GM12864 (cell line): ENCODE measurements at regions not wholly inside any gene's neighbourhood (a gene's known extent, or its start where the extent isn't known, plus 50 kb on each side); places are given as distances from the start of the nearest gene placed in this dataset.

Source experiments
- DNase-seq: peaks from one replicate; pipeline ENCODE4 v3.0.0-alpha.2; 2011; ENCODE audit warnings: low read depth
- H3K4me3 ChIP-seq: 2 replicates; pipeline ENCODE4 v1.5.1; 2011; ENCODE audit warnings: mild to moderate bottlenecking, low read depth, low read length, control low read depth
- CTCF ChIP-seq: IDR thresholded peaks from 2 replicates; pipeline ENCODE4 v1.5.1; 2011; ENCODE audit warnings: low read depth, mild to moderate bottlenecking, moderate library complexity, low read length, control low read depth, inconsistent platforms; ENCODE audit errors: missing control alignments

GRCh38 chr1:70688580-70688979, 277.5 kb downstream of the CTH start:
- no peak overlapping the region for H3K4me3 ChIP-seq
- TF ChIP-seq CTCF: no peak
- no peak for DNase-seq

GRCh38 chr1:70706381-70707037, 295.4 kb downstream of the CTH start:
- no peak overlapping the region for H3K4me3 ChIP-seq

DNA sequence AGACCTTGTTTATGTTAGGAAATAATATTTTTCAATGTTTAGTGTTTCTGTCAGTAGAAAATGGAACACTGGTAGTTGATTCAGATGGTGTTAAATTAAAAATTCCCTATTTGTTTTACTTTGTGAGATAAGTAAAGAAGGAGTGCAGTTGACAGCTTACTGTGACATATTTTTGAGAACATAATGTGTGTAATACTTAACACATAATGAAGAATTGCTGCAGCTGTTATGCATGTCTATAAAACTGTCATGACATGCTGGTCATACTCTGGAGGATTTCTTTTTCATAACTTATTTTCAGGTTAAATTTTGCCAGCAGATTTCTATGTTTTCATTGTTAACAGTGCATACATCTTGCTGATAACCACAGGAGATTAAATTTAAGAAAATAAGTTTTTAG, 296.1 kb downstream of the CTH start:
- DNase-seq: no peak
- no peak for TF ChIP-seq CTCF
- H3K4me3 ChIP-seq: no peak overlapping the region

More at GRCh38 chr1:70706381-70707037, 295.4 kb downstream of the CTH start:
- DNase-seq: no peak
- no peak for TF ChIP-seq CTCF

- no peak overlapping the region for H3K4me3 ChIP-seq
- TF ChIP-seq CTCF: no peak
- DNase-seq: no peak
Observed at GRCh38 chr1:70714149-70714548, 303.1 kb downstream of the CTH start.

DNA sequence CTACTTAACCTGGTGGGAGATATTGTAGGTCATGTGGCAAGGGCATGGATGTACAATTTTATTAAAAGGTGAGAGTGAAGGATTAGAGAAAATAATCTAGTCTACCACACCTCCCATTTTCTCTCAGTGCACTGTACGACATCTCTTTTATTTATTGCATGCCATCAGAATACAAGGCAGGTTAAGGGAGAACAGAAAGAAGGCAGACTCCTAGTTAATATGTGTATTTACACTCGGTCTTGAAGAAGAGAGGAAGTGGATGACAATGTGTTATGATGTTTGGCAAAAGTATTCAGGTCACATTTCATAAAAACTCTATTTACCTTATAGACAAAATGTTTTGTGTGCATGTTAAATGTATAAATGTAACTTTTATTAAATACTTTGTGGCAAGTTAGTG, 306.1 kb downstream of the CTH start:
- no peak overlapping the region for H3K4me3 ChIP-seq
- no peak for TF ChIP-seq CTCF
- DNase-seq: no peak

- no peak for DNase-seq
- no peak overlapping the region for H3K4me3 ChIP-seq
- no peak for TF ChIP-seq CTCF
Observed at GRCh38 chr1:70717656-70718055, 306.6 kb downstream of the CTH start.

DNA sequence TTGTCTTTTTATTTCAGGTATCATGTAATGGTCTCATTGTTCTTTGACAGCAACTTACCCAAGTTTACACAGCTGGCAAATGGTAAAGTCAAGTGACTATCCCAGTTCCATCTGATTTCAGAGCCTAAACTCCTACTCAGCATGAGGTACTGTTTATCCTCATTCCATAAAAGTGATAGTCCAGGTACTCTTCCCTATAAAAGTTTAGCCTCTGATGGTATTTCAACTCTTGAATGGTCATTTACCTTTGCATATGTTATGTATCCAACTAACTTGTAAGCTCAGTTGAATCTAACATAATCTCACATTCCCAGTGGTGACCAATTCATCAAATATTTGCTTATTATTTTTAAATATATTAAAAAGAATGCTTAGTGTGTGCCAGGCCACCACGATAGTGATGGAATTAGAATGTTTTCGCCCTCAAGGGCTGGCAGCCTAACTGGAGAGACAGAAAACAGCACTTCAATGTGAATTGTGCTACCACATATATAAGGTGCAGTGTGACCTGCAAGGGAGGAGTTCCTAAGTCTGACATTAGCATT, 307.1 kb downstream of the CTH start:
- DNase-seq: no peak
- TF ChIP-seq CTCF: no peak
- H3K4me3 ChIP-seq: no peak overlapping the region
